ENCODE measurements at regions not wholly inside any gene's neighbourhood (a gene's known extent, or its start where the extent isn't known, plus 50 kb on each side); places are given as distances from the start of the nearest gene placed in this dataset.

GRCh38 chr3:135516143-135516542, 449.4 kb upstream of the PPP2R3A start:
- TF ChIP-seq SUZ12 (IDR thresholded peaks at IDR 0.05; ENCODE audit: extremely low read depth, insufficient read depth, insufficient read length) (no peak), ZNF274 (IDR thresholded peaks at IDR 0.05; ENCODE audit: low read depth, low read length) (no peak), YY1 (IDR thresholded peaks at IDR 0.05; ENCODE audit: insufficient read depth, insufficient read length) (no peak)

Data from NT2/D1 (cell line).